ENCODE measurements at regions not wholly inside any gene's neighbourhood (a gene's known extent, or its start where the extent isn't known, plus 50 kb on each side); places are given as distances from the start of the nearest gene placed in this dataset.
"Not testable (repeated sequence)": the region's sequence is repeated elsewhere in the genome, so short reads cannot be mapped to it uniquely, and the experiment has no call there.

DNA sequence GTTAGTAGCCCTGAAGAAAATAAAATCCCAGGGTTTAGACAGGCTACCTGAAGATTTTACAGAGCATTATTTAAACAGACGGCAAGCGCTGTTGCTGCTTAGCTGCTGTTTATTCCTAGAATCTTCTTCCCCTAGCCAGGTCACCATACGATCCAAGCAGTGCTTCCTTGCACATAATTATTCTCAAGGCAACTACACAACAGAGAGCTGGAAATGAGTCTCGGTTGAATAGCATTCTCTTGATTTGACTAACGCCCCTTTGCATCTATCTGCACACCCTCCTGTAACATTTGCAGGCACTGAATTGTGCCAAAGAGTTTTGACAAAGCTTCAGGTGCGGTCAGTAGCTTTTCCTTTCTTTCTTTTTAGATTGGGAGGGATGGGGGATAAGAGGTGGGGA is 564.4 kb downstream of the TBL1XR1 start:
- DNase-seq (ENCODE audit: low read depth) = no peak

DNA sequence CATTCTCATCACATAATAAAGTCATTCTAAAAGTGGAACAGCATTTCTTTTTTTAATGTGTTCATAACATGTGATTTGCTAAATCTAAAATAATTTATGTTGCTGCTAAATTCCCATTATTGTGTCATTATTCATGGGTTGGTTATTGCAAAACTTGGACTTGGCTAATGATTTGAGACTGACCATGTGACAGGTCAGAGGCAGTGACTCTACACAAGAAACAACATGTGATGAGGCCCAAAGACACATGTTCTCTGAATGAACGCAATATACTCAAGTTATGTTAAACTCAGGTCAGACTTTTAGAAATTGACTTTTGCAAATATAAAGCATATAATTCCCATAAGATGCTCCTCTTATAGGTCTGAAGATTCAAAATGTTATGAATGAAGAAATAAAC is 566.1 kb downstream of the TBL1XR1 start:
- no peak for DNase-seq (ENCODE audit: low read depth)

DNA sequence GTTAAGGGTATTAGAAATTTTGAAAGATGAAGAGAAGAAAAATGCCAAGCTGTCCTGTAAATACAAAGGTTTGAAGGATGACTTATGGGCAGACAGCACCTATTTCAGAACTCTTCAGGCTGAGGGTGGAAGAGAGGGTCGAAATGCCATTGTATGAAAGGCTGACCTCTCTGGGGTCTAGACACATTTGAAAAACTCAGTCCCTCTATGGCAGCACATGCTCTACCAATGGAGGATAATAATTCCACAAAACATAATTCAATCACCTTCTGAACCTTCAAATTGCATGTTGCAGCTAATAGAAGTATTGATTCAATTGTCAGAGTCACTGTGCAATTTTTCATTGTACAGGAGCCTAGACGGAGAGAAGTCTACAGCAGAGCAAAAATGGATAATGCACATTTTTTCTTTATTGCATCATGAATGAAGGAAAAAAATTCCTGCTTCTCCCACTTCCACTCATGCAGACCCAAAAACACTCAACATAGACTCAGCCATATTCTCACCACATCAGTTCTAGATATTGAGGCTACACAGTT is 569.1 kb downstream of the TBL1XR1 start:
- DNase-seq (ENCODE audit: low read depth) = no peak

DNA sequence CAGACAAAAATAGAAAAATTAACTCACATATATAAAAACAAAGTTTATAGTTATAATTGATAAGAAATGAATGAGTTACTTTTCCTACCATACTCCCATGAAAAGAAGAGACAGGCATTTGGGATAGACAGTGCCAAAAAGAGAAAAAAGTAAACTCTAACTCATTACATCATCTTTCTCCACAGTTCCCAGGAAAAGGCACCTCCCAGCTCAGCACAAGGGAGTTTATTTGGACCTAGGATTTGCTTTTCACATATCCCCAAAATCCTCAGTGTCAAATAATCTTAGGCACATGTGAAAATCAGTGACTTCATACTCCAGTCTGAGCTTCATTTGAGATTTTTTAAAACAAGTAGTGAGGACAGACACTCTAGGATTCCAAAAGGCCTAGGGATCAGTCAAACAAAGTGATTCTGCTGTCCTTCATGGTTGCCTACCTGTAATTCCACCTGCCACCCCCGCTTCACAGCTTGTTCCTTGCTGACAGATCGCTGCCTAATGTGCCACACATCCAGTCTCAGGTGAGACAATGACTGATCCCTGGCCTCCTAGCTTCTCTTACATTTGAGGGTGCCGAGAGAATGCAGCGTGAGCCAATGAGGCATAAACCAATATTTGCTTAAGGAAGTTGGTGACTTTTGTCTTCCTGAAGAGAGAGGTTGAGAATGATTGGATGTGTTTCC is 573.7 kb downstream of the TBL1XR1 start:
- DNase-seq (ENCODE audit: low read depth) = no peak

DNA sequence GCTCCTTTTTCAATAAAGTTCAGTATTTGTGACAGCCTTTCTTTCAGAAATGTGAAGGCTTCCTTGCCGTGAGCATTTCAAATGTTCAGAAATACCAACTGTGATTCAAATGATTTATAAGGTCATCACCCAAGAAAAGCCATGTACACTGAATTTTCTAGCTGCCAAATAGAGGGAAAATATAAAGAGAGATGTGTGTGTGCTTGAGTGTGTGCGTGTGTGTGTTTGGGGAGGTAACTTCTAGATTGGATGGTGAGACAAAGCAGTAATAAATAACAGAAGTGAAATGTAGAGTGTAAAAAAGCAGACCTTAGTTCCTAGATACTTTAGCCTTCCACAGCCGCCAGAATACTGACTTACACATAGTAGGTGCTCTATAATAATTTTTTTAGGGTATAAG is 577.4 kb downstream of the TBL1XR1 start:
- no peak for DNase-seq (ENCODE audit: low read depth)

- DNase-seq (ENCODE audit: low read depth) = no peak
Measured at GRCh38 chr3:176615826-176616225, 581.5 kb downstream of the TBL1XR1 start.

- DNase-seq (ENCODE audit: low read depth) = no peak
Measured at GRCh38 chr3:176611703-176612102, 585.6 kb downstream of the TBL1XR1 start.

DNA sequence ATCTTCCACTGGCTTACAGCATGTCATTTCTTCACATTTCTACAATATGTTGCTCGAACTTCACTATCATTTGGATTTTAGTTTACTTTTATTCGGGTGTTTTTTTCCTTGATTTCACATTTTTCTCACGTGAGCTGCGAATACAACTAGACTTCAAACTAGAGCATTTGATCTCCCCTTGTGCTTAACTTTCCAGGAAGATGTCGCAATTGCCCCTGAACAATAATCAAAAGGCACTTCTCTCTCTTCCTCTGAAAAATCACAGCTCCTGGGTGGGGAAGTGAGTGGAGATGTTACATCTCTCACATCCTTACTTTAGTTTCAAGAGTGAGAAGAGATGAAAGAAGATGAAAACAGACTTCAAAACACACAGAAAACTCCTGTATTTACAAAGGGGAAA is 587.9 kb downstream of the TBL1XR1 start:
- DNase-seq (ENCODE audit: low read depth) = no peak

GRCh38 chr3:176605553-176605952 is 591.7 kb downstream of the TBL1XR1 start:
- not testable (repeated sequence) for DNase-seq (ENCODE audit: low read depth)

DNA sequence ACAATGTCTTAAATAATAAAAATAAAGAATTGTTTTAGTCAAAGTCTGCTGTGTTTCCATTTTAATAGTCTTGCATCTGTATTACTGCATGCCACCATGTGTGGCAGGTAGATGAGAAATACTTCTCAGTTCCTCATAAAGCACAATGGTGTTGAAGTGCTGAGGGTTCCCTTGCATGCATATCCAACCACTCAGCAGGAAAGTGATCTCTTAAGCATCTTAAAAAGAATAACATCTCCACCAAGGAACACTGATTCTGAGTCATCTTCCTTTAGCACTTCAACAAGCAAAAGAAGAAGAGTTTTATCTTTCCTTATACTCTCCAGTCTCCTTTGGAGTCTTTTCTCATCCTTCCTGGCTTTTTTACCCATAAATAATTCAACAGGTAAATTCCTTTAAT is 602.0 kb downstream of the TBL1XR1 start:
- DNase-seq (ENCODE audit: low read depth) = peak; percentile 14

- peak; percentile 54 for DNase-seq (ENCODE audit: low read depth)
Measured at GRCh38 chr3:176590722-176591121, 606.6 kb downstream of the TBL1XR1 start.

DNA sequence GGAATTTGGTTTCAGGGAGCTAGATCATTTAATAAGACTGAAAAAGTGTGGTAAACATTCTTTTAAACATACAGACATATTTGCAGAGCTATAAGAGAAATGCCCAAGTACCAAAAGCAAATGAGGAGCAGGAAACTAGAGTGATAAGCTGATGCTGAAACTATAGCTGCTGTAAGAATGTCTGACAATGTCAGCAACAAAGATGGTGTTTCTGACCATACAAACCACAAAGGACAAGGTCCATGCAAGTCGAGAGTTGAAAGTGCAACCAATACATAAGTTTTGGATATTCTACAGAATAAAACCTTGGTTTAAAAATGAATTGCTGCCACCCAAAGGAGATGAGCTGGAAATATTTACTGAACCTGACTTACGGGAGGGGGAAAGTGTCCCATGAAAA is 610.2 kb downstream of the TBL1XR1 start:
- DNase-seq (ENCODE audit: low read depth) = no peak

GRCh38 chr3:176584413-176585176 is 612.7 kb downstream of the TBL1XR1 start:
- peak; percentile 47 for DNase-seq (ENCODE audit: low read depth)

- DNase-seq (ENCODE audit: low read depth) = no peak
Measured at GRCh38 chr3:176583956-176584355, 613.3 kb downstream of the TBL1XR1 start.

DNA sequence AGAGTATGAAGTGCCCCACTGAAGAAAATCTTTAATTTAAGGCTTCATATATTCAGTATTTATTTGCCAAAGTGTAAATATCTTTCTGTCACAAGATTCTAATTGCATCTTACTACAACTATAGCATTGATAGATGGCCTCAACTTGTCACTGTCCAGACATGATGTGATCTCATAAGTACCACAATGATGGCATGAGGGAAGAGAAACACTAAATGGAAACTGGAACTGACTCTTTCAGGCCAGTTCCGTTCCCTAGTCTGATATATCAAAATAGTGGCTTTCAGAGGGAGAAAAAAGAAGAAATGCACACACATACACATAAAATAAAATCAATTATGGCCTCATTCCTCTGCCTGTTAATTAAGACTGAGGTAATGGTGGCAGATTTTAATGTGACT is 615.7 kb downstream of the TBL1XR1 start:
- DNase-seq (ENCODE audit: low read depth) = no peak

DNA sequence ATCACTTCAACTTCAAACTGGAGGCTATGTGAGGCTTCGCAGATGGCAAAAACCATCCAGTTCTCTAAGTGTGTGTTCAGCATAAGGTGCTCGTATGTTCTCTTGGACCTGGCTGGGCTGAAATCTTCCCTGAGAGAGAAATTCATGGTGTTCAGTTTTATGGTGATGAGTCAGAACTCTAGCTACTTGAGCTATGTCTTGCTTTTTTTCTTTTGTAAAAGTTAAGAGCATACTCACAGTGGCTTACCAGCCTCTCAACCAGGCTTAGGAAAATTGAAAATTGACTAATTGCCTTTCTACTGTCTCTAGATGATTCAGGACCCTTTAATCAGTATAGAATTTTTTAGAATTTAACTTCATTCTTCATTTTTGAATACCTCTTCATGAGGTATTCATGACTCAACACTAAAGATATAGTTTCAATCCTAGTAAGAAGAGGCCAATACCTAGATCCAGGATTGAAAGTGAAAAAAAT is 617.5 kb downstream of the TBL1XR1 start:
- DNase-seq (ENCODE audit: low read depth) = peak; percentile 83

DNA sequence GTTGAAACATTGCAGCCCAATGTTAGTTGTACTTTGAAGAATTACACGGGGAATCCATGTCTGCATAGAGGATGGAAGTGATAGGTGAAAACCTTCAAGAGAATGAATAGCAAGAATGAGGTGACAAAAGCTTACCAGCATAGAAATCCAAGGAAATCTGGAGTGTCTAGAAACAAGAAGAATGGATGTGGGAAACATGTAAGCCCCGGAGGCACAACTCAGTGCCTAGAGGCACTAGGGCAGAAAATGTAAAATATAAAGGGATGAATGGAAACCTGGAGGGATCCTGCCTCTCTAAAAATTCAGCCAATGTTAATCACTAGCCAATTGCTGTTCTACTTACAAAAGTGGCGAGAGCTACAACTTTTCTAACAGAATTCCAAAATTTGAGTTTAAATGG is 619.0 kb downstream of the TBL1XR1 start:
- DNase-seq (ENCODE audit: low read depth) = no peak

- DNase-seq (ENCODE audit: low read depth) = peak; percentile 65
Measured at GRCh38 chr3:176577447-176577846, 619.8 kb downstream of the TBL1XR1 start.

DNA sequence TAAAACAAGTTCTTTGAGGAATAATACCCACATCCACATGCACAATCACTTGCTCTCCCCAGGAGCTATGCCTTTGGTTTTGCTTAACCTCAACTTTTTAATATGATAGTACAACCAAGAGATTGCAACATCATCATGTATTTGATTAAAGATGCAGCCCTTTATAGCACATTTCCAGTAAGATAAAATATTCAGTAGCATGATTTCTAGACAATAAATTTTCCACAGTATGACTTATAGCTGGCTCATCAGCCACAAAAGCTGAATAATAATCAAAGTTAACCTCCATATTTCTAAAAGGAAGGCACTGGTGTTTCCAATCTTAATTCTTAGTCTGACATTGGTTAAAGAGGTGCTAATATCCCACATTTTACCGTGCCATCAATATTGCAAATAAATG is 622.5 kb downstream of the TBL1XR1 start:
- peak; percentile 72 for DNase-seq (ENCODE audit: low read depth)

DNA sequence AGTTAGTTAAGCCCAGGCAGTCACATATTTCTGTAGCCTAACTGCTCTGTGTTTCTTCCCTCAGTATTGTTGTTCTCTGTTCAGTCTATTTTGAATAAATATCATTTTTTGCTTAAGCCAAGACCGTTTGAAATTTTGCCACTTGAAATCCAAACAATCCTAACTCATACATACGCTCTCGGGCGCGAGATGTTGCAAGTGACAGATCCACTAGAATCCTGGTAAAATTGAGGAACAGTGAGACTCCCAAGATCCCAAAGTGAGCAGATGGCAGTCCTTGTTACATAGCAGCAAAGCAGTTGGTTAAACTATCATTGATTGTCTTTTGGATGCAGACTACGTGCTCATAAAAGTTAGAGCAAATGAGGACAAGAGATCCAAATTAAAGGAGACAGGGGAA is 625.4 kb downstream of the TBL1XR1 start:
- DNase-seq (ENCODE audit: low read depth) = no peak

DNA sequence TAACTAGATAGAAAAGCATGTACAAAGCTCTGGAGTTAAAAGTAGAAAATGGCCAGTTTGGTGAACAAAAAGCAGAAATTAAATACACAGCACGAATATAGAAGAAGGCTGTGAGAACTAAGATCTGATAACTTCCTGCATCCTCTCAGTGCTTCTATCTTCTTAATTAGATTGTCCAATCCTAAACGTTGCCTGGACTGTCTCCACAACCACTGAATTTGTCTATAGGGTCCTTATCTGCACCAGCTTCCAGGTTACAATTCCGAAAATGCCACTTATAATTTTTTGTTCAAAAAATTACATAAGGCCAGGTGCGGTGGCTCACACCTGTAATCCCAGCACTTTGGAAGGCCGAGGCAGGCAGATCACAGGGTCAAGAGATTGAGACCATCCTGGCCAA is 626.3 kb downstream of the TBL1XR1 start:
- no peak for DNase-seq (ENCODE audit: low read depth)

DNA sequence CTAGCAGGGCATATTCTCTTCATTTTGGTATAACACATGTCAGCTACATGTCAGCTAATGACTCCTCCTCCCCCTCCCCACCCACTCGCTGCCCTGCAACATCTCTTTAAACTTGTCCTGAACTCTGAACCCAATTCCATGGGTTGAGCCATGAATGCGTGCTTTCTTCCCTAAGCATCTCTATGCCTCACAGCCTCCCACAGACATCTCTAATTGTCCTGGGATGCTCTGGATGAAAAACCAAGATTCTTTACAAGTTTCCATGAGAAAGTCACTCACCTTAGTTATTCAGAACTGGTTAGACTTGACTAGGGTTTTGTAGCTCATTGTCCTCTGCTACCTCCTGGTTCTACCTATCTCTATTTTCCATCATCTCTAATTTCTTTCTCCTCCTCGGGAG is 629.1 kb downstream of the TBL1XR1 start:
- no peak for DNase-seq (ENCODE audit: low read depth)

- DNase-seq (ENCODE audit: low read depth) = no peak
Measured at GRCh38 chr3:176566757-176567156, 630.5 kb downstream of the TBL1XR1 start.
